Muscle layer of colon (tissue), 2 donors: ENCODE measurements at regions not wholly inside any gene's neighbourhood (a gene's known extent, or its start where the extent isn't known, plus 50 kb on each side); places are given as distances from the start of the nearest gene placed in this dataset.
A peak's percentile ranks its signal among the peaks of the same experiment; 100 is the strongest.

ENCODE experiments used
- H3K27ac ChIP-seq: one replicate; pipeline ENCODE4 v1.7.0; 2013; ENCODE audit warnings: low read depth, mild to moderate bottlenecking, low read length, moderate library complexity
- H3K27me3 ChIP-seq, 2 donors: one replicate each; pipeline ENCODE4 v1.7.0; 2013; ENCODE audit warnings: low read length in 2 of 2, mild to moderate bottlenecking in 2 of 2; ENCODE audit not compliant: insufficient read depth in 2 of 2, control insufficient read depth in 1 of 2
- H3K36me3 ChIP-seq: one replicate; pipeline ENCODE4 v1.7.0; 2013; ENCODE audit warnings: mild to moderate bottlenecking, low read length; ENCODE audit not compliant: insufficient read depth
- H3K4me1 ChIP-seq: one replicate; pipeline ENCODE4 v1.7.0; 2013; ENCODE audit warnings: mild to moderate bottlenecking, low read length; ENCODE audit not compliant: insufficient read depth
- H3K4me3 ChIP-seq, 2 donors: one replicate each; pipeline ENCODE4 v1.7.0; 2013; ENCODE audit warnings: low read length in 2 of 2, low read depth in 1 of 2, mild to moderate bottlenecking in 1 of 2, moderate library complexity in 1 of 2
- H3K9ac ChIP-seq: one replicate; pipeline ENCODE4 v1.7.0; 2013; ENCODE audit warnings: low read length
- H3K9me3 ChIP-seq: one replicate; pipeline ENCODE4 v1.7.0; 2013; ENCODE audit warnings: mild to moderate bottlenecking, low read length
- donor health status: abdominal sarcoma.
- donor health status: Adenocarcinoma of cecum.

- Histone ChIP-seq H3K4me1 (peaks cover 15% of the 10 kb centered on the region), H3K36me3 (no peaks in the 10 kb centered on the region), H3K27ac (no peak overlapping the region), H3K9me3 (no peaks in the 10 kb centered on the region), H3K27me3 (no peaks in the 10 kb centered on the region), H3K9ac (no peak overlapping the region), H3K4me3 (peak overlapping the region in 1 of 2 donors; percentile 22)
Measured at GRCh38 chr6:53987522-53987888, 123.7 kb upstream of the MLIP start.

DNA sequence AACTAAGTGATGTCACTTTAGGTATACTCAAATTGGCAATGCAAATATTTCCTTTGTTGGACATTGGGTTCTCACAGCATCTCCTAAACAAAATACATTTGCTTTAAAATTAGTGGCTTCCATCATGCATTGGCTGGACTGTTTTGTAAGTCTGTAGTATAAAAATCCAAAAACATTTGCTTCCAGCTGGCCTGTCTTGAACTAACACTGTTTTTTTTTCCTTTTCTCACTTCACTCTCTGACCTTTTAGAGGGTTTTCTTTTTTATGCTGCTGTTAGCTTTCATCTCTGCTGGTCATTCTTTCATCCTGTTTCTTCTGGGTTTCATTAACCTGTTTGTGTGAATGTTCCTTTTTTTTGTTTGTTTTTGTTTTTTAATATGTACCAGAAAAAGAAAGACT, 121.7 kb upstream of the MLIP start:
- Histone ChIP-seq H3K27ac (no peak overlapping the region), H3K27me3 (no peaks in the 10 kb centered on the region), H3K4me1 (peaks cover 15% of the 10 kb centered on the region), H3K4me3 (no peak overlapping the region), H3K36me3 (no peaks in the 10 kb centered on the region), H3K9me3 (no peaks in the 10 kb centered on the region), H3K9ac (no peak overlapping the region)

DNA sequence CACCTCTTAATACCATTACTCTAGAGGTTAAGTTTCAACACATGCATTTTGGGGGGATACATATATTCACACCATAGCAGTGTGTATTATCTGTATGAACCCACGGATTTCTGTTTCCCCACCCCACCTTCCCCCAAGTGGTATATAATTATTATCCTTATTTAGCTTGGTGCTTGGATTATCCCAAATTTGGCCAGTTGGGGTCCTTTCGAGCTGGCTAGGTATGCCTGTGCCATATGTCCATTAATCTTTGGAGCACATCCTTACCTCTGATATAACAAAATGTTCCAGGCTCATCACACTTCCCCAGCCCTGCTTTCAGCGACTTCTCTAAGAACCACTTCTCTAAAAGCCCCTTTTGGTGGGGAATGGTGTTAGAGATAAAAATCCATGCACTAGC, 118.7 kb upstream of the MLIP start:
- H3K27ac ChIP-seq, result no peak overlapping the region
- H3K9ac ChIP-seq, result no peak overlapping the region
- H3K9me3 ChIP-seq, result no peaks in the 10 kb centered on the region
- H3K36me3 ChIP-seq, result no peaks in the 10 kb centered on the region
- no peaks in the 10 kb centered on the region for H3K27me3 ChIP-seq
- no peak overlapping the region for H3K4me3 ChIP-seq
- H3K4me1 ChIP-seq, result peaks cover 2% of the 10 kb centered on the region

- no peak overlapping the region for H3K9ac ChIP-seq
- H3K27me3 ChIP-seq, result no peaks in the 10 kb centered on the region
- no peaks in the 10 kb centered on the region for H3K4me1 ChIP-seq
- H3K4me3 ChIP-seq, result no peak overlapping the region
- no peak overlapping the region for H3K27ac ChIP-seq
- H3K36me3 ChIP-seq, result no peaks in the 10 kb centered on the region
- no peaks in the 10 kb centered on the region for H3K9me3 ChIP-seq
Measured at GRCh38 chr6:53994201-53994600, 117.0 kb upstream of the MLIP start.

GRCh38 chr6:53995935-53996334, 115.3 kb upstream of the MLIP start:
- no peaks in the 10 kb centered on the region for H3K36me3 ChIP-seq
- H3K9ac ChIP-seq, result no peak overlapping the region
- no peak overlapping the region for H3K27ac ChIP-seq
- no peaks in the 10 kb centered on the region for H3K4me1 ChIP-seq
- no peaks in the 10 kb centered on the region for H3K9me3 ChIP-seq
- H3K4me3 ChIP-seq, result no peak overlapping the region
- no peaks in the 10 kb centered on the region for H3K27me3 ChIP-seq

- H3K27ac ChIP-seq, result no peak overlapping the region
- no peaks in the 10 kb centered on the region for H3K27me3 ChIP-seq
- H3K4me3 ChIP-seq, result no peak overlapping the region
- H3K36me3 ChIP-seq, result no peaks in the 10 kb centered on the region
- no peak overlapping the region for H3K9ac ChIP-seq
- no peaks in the 10 kb centered on the region for H3K4me1 ChIP-seq
- no peaks in the 10 kb centered on the region for H3K9me3 ChIP-seq
Measured at GRCh38 chr6:53998303-53998702, 112.9 kb upstream of the MLIP start.

DNA sequence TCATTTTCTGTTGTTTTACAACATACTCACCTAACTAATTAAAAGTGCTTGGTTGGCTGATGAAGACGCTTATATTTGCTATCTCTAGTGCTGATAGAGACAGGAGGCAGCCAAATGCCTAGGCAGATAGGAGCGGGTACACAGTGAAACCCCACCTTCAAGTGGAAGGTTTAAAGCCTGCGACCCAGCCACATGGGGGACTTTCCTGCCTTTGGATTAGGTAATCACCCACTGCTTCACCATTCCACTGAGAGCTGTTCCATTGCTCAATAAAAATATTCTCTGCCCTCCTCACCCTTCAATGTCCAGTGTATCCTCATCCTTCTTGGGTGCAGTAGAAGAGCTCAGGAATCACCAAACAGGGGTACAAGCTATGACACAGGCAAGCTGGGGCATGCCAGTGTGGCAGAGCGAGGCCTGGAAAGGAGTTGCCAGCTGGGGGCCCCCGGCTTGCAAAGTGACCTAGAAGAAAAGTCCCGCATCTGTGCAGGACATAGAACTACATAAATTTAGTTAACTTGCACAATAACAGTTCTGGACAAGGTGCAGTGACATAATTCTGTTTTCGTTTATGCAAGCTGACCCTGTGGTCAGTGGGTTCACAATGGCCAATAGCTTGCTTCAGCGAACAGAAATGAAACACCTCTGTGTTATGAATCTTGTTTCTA, 112.0 kb upstream of the MLIP start:
- Histone ChIP-seq H3K9me3 (no peaks in the 10 kb centered on the region), H3K4me3 (no peak overlapping the region), H3K9ac (no peak overlapping the region), H3K27me3 (no peaks in the 10 kb centered on the region), H3K4me1 (no peaks in the 10 kb centered on the region), H3K27ac (no peak overlapping the region), H3K36me3 (no peaks in the 10 kb centered on the region)

- H3K36me3 ChIP-seq, result no peaks in the 10 kb centered on the region
- H3K9me3 ChIP-seq, result no peaks in the 10 kb centered on the region
- no peak overlapping the region for H3K9ac ChIP-seq
- H3K4me3 ChIP-seq, result no peak overlapping the region
- H3K4me1 ChIP-seq, result no peaks in the 10 kb centered on the region
- no peak overlapping the region for H3K27ac ChIP-seq
- H3K27me3 ChIP-seq, result no peaks in the 10 kb centered on the region
Measured at GRCh38 chr6:54002116-54002515, 109.1 kb upstream of the MLIP start.

- H3K27ac ChIP-seq, result no peak overlapping the region
- no peaks in the 10 kb centered on the region for H3K36me3 ChIP-seq
- H3K9me3 ChIP-seq, result no peaks in the 10 kb centered on the region
- H3K4me3 ChIP-seq, result no peak overlapping the region
- no peaks in the 10 kb centered on the region for H3K27me3 ChIP-seq
- no peak overlapping the region for H3K9ac ChIP-seq
- H3K4me1 ChIP-seq, result no peaks in the 10 kb centered on the region
Measured at GRCh38 chr6:54003316-54003715, 107.9 kb upstream of the MLIP start.

- H3K4me3 ChIP-seq, result no peak overlapping the region
- H3K36me3 ChIP-seq, result no peaks in the 10 kb centered on the region
- H3K9ac ChIP-seq, result no peak overlapping the region
- no peak overlapping the region for H3K27ac ChIP-seq
- no peaks in the 10 kb centered on the region for H3K4me1 ChIP-seq
- H3K27me3 ChIP-seq, result no peaks in the 10 kb centered on the region
- no peaks in the 10 kb centered on the region for H3K9me3 ChIP-seq
Measured at GRCh38 chr6:54008589-54008988, 102.7 kb upstream of the MLIP start.

DNA sequence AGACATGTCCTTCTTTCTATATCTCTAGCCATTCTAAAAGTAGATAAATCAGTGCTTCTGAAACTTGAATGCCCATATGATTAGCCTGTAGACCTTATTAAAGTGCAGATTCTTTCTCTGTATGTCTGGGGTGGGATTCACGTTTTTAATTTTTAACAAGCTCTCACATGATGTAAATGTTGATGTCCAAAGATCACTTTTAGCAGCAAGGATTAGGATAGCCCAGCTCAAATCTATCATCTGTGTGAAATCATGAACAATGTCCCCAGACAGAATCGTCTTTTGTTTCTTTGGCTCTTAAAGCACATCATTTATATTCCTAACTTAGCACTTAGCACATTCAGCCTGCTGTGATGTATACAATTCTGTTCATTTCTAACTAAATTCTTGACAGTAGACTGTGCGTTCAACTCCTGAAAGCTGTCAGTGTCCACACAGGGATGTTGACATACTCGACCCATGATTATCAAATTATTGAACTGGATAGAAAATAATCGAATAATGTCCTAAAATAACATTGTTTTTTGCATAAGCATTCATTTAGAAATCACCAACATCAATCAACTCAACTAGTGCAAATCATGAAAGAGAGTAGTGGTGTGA, 102.1 kb upstream of the MLIP start:
- Histone ChIP-seq H3K9ac (no peak overlapping the region), H3K36me3 (no peaks in the 10 kb centered on the region), H3K27me3 (no peaks in the 10 kb centered on the region), H3K4me1 (no peaks in the 10 kb centered on the region), H3K27ac (no peak overlapping the region), H3K9me3 (no peaks in the 10 kb centered on the region), H3K4me3 (no peak overlapping the region)
